ENCODE measurements at regions not wholly inside any gene's neighbourhood (a gene's known extent, or its start where the extent isn't known, plus 50 kb on each side); places are given as distances from the start of the nearest gene placed in this dataset.

GRCh38 chr9:16062542-16063240 is 509.8 kb downstream of the CCDC171 start:
- TF ChIP-seq CTCF (IDR thresholded peaks at IDR 0.05), result no peak
- no peak for TF ChIP-seq POLR2AphosphoS5 (IDR thresholded peaks at IDR 0.05; ENCODE audit: low read depth, low read length)
